GM21360 (cell line): ENCODE measurements at regions not wholly inside any gene's neighbourhood (a gene's known extent, or its start where the extent isn't known, plus 50 kb on each side); places are given as distances from the start of the nearest gene placed in this dataset.
"Not testable (repeated sequence)": the region's sequence is repeated elsewhere in the genome, so short reads cannot be mapped to it uniquely, and the experiment has no call there.

Source experiments
- ATAC-seq: cut with Tn5 transposase; IDR thresholded peaks from one replicate; pipeline ENCODE4 v1.9.1; 2021; ENCODE audit warnings: mild to moderate bottlenecking, moderate library complexity; ENCODE audit not compliant: unreplicated experiment

- no peak for ATAC-seq
These were observed 133.7 kb upstream of the TBX18 start for GRCh38 chr6:84897988-84898594.

DNA sequence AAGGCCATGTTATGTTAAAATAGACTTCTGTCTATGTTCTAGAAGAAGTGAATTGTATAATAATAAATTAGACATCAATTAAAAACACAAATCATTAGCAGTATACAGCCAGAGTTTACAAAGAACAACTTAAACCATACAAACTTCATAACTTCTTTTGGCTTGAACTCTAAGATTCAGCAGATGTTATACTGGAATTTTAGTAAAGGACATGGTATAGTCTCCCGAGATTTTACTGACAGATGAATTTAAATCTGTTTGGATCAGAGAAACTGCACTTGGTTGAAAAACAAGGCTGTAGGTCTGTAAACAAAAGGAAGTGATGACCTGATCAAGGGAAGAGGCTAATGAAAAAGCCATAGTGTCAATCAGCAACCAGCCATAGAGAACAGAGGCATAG is 132.6 kb upstream of the TBX18 start:
- ATAC-seq = no peak

- no peak for ATAC-seq
These were observed 128.3 kb upstream of the TBX18 start for GRCh38 chr6:84892671-84893070.

GRCh38 chr6:84882768-84883766 is 118.7 kb upstream of the TBX18 start:
- no peak for ATAC-seq

DNA sequence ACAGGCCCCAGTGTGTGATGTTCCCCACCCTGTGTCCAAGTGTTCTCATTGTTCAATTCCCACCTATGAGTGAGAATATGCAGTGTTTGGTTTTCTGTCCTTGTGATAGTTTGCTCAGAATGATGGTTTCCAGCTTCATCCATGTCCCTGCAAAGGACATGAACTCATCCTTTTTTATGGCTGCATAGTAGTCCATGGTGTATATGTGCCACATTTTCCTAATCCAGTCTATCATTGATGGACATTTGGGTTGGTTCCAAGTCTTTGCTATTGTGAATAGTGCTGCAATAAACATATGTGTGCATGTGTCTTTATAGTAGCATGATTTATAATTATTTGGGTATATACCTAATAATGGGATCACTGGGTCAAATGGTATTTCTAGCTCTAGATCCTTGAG is 115.0 kb upstream of the TBX18 start:
- not testable (repeated sequence) for ATAC-seq

GRCh38 chr6:84877515-84878210 is 113.3 kb upstream of the TBX18 start:
- no peak for ATAC-seq

DNA sequence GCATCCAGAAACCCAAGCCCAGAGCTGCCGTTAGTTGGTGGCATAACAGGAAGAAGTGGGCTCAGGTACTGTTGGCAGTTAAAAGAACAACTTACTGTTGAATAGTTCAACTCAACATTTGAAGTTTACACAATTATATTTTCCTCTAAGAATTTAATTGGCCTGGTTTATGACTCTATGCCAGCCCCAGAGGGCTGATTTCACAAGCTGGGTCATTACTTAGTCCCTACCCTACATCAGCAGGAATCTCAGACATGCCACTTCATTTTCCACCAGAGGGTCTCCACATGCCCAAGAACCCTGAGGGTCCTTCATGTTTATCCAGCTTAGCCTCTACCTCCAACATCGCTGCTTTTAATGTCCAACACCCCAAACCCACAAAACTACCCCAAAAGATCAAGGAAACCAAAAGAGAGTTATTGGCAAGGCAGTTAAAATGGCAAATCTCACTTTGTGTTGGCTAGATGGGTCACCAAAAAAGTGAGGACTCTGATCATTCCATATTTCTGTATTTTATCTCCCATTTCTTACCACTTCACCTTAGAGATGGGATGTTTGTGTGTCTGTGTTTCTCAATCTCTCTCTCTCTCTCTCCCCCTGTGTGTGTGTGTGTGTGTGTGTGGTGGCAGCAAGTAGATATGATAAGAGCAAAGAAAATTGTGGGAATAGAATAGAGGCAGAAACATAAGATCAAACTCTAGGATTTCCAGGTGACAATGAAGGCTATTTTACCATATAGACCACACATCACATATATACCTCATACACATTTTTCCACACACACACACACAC is 112.5 kb upstream of the TBX18 start:
- ATAC-seq = no peak

DNA sequence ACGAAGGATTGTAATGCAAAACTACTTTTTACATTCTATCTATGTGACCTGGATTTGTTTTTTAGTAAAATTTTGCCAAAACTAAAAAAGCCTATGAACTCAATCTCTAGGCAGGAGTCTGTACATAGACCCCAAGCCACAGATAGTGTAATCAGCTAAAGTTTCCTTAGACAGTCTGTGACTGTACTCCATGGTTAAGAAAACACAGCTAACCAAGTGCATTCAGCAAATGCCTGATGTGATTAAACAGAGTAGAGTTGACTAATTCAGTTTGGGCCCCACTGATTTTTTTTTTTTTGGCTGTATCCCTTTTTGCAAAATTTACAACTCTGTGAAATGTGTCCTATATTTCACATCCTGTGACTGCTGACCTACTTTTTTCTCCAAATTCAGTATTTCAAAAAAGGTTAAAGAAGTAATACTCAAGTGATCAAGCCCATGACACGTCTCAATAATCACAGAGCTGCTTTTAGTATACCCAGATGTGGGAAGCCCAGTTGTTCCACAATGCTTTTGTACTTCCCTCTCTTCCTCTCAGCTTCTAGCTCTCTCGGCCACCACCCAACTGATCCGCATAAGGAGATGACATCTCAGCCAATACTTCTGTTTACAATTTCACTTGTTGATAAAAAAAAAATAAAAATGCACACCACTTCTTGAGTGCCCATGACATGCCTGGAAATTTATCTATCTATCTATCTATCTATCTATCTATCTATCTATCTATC is 108.8 kb upstream of the TBX18 start:
- ATAC-seq = no peak

DNA sequence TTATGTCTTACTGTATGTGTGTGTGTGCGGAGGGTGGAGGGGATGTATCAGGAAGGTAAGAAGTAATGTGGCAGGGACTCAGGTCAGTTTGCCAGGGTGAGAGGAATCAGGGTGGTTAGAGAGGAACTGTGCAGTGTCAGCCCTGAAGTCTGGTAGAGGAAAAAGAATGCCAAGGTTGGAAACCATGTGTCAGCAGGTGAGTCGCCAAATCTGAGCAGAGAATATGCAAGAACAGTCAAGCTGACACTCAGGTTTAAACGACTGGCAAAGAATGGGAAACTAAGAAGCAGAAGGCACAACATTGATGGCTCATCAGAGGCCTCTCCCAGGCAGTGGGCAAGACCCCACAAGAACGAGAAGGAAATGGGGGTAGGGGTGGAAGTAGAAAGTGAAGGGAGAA is 107.5 kb upstream of the TBX18 start:
- ATAC-seq = no peak

GRCh38 chr6:84870672-84871071 is 106.3 kb upstream of the TBX18 start:
- ATAC-seq = no peak

DNA sequence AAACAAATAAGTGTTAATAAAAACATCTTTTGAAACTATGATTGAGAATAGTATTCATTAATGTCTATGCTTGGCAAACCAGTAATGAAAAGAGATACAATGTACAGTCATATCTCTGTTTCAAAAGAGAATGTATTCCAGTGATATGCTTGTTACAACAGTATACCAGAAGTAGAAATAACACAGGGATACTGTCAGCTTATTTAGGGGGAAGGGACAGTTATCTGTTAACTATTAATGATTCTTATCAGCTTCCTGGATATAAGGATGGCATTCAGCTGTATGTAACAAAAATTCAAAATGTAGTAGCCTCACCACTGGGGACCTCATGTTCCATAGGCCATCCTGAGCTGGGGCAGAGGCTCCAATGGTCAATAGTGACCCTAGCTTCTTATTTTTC is 103.8 kb upstream of the TBX18 start:
- no peak for ATAC-seq

DNA sequence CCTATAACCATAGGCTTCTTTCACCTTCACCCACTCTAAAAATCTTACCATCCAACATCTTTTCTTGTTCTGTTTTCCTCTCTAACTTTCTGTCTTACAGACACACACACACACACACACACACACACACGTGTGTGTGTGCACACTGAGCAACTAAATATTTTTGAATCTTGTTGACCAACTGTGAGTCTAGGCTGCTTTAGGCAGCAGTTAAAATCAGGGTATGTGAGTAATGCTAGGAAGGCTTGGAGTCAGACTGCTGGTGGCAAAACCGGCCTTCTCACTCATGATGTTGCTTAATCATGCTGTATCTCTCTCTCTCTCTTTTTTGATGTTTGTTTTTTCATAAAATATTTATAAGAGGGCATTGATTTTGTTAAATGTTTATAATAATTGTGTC is 103.1 kb upstream of the TBX18 start:
- no peak for ATAC-seq

DNA sequence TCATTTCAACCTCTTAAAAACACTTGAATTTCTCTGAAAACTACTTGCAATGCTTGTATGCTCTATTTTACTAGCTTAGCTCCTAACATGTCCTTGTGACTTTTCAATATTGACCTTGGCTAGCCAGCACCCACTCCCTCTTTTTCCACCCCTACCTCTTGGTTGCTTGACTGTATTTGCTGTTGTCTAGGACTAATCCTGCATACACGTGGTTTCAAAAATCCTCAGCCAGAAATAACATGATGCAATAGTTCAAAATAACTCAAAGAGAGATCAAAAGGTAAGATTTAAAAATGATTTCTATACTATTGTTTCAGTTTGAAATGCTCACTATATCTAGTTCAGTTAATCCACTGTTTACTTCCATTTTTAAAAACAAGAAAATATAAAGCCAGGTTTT is 102.3 kb upstream of the TBX18 start:
- no peak for ATAC-seq

- ATAC-seq = not testable (repeated sequence)
These were observed 101.0 kb upstream of the TBX18 start for GRCh38 chr6:84865372-84865771.

- ATAC-seq = no peak
These were observed 98.4 kb upstream of the TBX18 start for GRCh38 chr6:84862843-84863242.

DNA sequence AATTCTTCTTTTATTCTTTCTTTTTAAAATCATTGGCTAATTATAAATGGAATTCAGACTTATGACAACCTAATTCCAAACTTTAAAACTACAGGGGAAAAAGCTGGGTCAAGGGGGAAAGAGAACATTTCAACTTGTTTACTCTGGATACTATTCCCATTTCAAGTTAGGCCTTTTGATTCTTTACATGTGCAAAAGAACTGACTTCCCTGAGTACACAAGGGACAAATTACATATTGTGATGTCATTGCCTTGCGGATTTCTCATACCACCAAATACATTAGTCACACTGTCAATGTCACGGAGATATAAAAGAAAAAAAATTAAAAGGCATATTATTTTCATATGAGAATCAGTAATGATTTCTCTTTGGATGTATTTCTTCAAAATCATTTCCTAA is 96.5 kb upstream of the TBX18 start:
- no peak for ATAC-seq

- no peak for ATAC-seq
These were observed 96.1 kb upstream of the TBX18 start for GRCh38 chr6:84860509-84860908.

- no peak for ATAC-seq
These were observed 90.5 kb upstream of the TBX18 start for GRCh38 chr6:84854811-84855400.

DNA sequence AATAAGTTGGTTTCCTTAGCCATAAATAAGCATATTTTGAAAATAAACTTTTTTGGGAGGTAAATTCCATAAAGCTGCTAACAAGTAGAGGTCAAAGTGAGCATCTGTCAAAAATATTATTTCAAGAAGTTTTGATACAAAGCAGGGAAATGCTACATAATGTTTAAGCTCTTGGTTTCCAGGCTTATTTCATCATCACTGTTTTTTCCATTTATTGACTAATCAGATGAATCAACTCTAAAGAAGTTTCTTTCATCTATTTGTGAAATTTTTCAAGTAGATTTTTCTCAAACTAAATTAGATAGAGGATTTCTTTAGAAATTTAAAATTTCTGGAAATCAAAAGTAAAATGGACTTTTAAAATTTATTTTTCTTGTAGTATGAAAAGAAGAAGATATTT is 89.5 kb upstream of the TBX18 start:
- no peak for ATAC-seq

GRCh38 chr6:84848960-84849359 is 84.6 kb upstream of the TBX18 start:
- no peak for ATAC-seq
